ENCODE measurements at regions not wholly inside any gene's neighbourhood (a gene's known extent, or its start where the extent isn't known, plus 50 kb on each side); places are given as distances from the start of the nearest gene placed in this dataset.
A peak's percentile ranks its signal among the peaks of the same experiment; 100 is the strongest.

DNA sequence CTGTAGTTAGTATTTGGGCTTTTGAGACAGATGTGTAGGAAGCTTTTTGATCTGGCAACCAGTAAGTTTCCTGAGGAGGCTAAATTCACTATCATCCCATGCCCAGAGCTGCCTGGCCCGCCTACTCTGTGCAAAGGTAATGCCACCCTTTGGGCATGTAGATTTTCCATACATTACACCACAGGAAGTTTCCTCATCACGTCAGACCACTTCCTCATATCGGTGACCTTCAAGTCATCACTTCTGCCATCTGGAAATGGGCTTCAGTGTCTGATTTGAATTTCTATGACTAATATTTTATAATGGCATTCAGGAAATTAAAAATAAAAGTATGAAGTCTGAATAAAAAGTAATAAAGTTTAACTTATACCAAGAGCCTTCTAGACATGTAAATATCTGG, 825.4 kb downstream of the DCDC2C start:
- no peak overlapping the region for H3K27ac ChIP-seq
- CTCF ChIA-PET = no interaction called here
- TF ChIP-seq NFE2L2 (conservative IDR thresholded peaks at IDR 0.05; ENCODE audit: low read length) = no peak
- no peak for TF ChIP-seq RAD21 (conservative IDR thresholded peaks at IDR 0.05 in 1 of 2, IDR thresholded peaks at IDR 0.05 in 1 of 2)
- TF ChIP-seq, protein P1, sequence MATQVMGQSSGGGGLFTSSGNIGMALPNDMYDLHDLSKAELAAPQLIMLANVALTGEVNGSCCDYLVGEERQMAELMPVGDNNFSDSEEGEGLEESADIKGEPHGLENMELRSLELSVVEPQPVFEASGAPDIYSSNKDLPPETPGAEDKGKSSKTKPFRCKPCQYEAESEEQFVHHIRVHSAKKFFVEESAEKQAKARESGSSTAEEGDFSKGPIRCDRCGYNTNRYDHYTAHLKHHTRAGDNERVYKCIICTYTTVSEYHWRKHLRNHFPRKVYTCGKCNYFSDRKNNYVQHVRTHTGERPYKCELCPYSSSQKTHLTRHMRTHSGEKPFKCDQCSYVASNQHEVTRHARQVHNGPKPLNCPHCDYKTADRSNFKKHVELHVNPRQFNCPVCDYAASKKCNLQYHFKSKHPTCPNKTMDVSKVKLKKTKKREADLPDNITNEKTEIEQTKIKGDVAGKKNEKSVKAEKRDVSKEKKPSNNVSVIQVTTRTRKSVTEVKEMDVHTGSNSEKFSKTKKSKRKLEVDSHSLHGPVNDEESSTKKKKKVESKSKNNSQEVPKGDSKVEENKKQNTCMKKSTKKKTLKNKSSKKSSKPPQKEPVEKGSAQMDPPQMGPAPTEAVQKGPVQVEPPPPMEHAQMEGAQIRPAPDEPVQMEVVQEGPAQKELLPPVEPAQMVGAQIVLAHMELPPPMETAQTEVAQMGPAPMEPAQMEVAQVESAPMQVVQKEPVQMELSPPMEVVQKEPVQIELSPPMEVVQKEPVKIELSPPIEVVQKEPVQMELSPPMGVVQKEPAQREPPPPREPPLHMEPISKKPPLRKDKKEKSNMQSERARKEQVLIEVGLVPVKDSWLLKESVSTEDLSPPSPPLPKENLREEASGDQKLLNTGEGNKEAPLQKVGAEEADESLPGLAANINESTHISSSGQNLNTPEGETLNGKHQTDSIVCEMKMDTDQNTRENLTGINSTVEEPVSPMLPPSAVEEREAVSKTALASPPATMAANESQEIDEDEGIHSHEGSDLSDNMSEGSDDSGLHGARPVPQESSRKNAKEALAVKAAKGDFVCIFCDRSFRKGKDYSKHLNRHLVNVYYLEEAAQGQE (IDR thresholded peaks at IDR 0.05) = no peak
- TF ChIP-seq HDAC2 (IDR thresholded peaks at IDR 0.05) = no peak
- TF ChIP-seq, protein P2, sequence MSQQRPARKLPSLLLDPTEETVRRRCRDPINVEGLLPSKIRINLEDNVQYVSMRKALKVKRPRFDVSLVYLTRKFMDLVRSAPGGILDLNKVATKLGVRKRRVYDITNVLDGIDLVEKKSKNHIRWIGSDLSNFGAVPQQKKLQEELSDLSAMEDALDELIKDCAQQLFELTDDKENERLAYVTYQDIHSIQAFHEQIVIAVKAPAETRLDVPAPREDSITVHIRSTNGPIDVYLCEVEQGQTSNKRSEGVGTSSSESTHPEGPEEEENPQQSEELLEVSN (IDR thresholded peaks at IDR 0.05; ENCODE audit: borderline replicate concordance, low read depth) = no peak
- no peak for TF ChIP-seq POLR2A (IDR thresholded peaks at IDR 0.05; ENCODE audit: low read length)
- no peak for TF ChIP-seq POLR2AphosphoS2 (conservative IDR thresholded peaks at IDR 0.05; ENCODE audit: low read length)
- TF ChIP-seq HEYL (CRISPR knock-in tag; IDR thresholded peaks at IDR 0.05) = no peak
- TF ChIP-seq CHD2 (IDR thresholded peaks at IDR 0.05; ENCODE audit: low read length, partially characterized antibody) = no peak
- ATAC-seq (no peak), FAIRE-seq (no peak), DNase-seq (ENCODE audit: low read depth in 1 of 2, low spot score in 1 of 2) (no peak)
- POLR2A ChIA-PET = no interaction called here
- WGBS (ENCODE audit: missing lambda C conversion rate) = 4% methylated on average over 3 of the region's 3 CpGs
- H3K4me1 ChIP-seq = no peaks in the 10 kb centered on the region
- H3K9me3 ChIP-seq = no peaks in the 10 kb centered on the region
- no peak overlapping the region for H3K4me3 ChIP-seq
- H3K4me2 ChIP-seq = no peak overlapping the region

DNA sequence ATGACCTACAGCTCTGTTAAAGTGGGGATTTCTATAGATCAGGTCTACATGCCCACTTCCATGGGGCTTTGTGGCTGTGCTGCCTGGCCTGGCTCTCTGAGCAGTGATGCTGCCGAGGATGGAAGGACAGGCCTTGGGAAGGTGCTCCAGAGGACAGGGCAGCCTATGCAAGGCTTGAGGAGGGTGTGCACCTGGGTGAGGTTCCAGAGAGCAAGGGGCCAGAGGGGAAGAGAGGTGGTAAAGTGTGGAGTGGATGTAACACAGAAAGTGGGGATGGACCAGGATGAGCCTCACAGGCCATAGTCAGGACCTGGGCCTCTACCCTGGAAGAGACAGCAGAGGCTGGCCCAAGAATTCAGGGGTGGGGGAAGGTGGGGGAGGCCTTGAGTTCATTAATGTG, 826.4 kb downstream of the DCDC2C start:
- H3K9me3 ChIP-seq = no peaks in the 10 kb centered on the region
- H3K4me2 ChIP-seq = no peak overlapping the region
- H3K4me3 ChIP-seq = no peak overlapping the region
- 0% methylated on average over 1 of the region's 1 CpG for whole genome bisulfite sequencing (ENCODE audit: missing lambda C conversion rate)
- no peak for ATAC-seq
- CTCF ChIA-PET = no interaction called here
- no peaks in the 10 kb centered on the region for H3K4me1 ChIP-seq
- POLR2A ChIA-PET = no interaction called here
- no peak overlapping the region for H3K27ac ChIP-seq
- no peak for DNase-seq (ENCODE audit: low read depth in 1 of 2, low spot score in 1 of 2)
- TF ChIP-seq NFE2L2 (conservative IDR thresholded peaks at IDR 0.05; ENCODE audit: low read length) (no peak), BHLHE40 (IDR thresholded peaks at IDR 0.05; ENCODE audit: low read depth, low read length) (no peak), FOSL2 (IDR thresholded peaks at IDR 0.05) (no peak), FOSL2 (CRISPR knock-in tag; IDR thresholded peaks at IDR 0.05) (no peak), SREBF2 (IDR thresholded peaks at IDR 0.05) (no peak), KDM5A (IDR thresholded peaks at IDR 0.05) (no peak), POLR2AphosphoS2 (conservative IDR thresholded peaks at IDR 0.05; ENCODE audit: low read length) (no peak), RARB (CRISPR knock-in tag; IDR thresholded peaks at IDR 0.05) (no peak)
- FAIRE-seq = no peak

DNA sequence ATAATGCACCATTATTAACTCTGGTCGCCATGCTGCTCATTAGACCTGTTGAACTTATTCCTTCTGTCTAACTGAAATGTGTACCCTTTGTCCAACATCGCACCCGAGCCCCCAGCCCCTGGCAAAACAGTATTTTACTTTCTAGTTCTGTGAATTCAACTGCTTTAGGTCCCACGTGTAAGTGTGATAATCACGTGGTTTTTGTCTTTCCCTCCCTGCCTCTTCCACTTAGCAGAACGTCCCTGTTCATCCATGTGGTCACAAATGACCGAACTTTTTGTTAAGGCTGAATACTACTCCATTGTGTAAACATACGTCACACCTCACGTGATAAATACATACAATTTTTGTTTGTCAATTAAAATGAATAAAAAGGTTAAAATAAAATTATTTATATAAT, 826.9 kb downstream of the DCDC2C start:
- ChIA-PET POLR2A (no interaction called here), CTCF (no interaction called here)
- TF ChIP-seq FOXS1 (CRISPR knock-in tag; IDR thresholded peaks at IDR 0.05) (no peak), FOSL2 (IDR thresholded peaks at IDR 0.05) (no peak), FOSL2 (CRISPR knock-in tag; IDR thresholded peaks at IDR 0.05) (no peak), HDAC2 (IDR thresholded peaks at IDR 0.05) (no peak), MAZ (IDR thresholded peaks at IDR 0.05; ENCODE audit: borderline replicate concordance, low read depth, low read length) (no peak)
- TF ChIP-seq, protein P3, sequence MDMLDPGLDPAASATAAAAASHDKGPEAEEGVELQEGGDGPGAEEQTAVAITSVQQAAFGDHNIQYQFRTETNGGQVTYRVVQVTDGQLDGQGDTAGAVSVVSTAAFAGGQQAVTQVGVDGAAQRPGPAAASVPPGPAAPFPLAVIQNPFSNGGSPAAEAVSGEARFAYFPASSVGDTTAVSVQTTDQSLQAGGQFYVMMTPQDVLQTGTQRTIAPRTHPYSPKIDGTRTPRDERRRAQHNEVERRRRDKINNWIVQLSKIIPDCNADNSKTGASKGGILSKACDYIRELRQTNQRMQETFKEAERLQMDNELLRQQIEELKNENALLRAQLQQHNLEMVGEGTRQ (IDR thresholded peaks at IDR 0.05) = peak; percentile 53

More for the DNA sequence above, 826.9 kb downstream of the DCDC2C start:
- Histone ChIP-seq H3K27ac (no peak overlapping the region), H3K4me2 (no peak overlapping the region), H3K9me3 (no peaks in the 10 kb centered on the region), H3K4me1 (no peaks in the 10 kb centered on the region), H3K4me3 (no peak overlapping the region)
- under 1% methylated on average over 9 of the region's 9 CpGs for WGBS (ENCODE audit: missing lambda C conversion rate)
- ATAC-seq (no peak), DNase-seq (ENCODE audit: low read depth in 1 of 2, low spot score in 1 of 2) (no peak), FAIRE-seq (no peak)
